ENCODE measurements at regions not wholly inside any gene's neighbourhood (a gene's known extent, or its start where the extent isn't known, plus 50 kb on each side); places are given as distances from the start of the nearest gene placed in this dataset.

DNA sequence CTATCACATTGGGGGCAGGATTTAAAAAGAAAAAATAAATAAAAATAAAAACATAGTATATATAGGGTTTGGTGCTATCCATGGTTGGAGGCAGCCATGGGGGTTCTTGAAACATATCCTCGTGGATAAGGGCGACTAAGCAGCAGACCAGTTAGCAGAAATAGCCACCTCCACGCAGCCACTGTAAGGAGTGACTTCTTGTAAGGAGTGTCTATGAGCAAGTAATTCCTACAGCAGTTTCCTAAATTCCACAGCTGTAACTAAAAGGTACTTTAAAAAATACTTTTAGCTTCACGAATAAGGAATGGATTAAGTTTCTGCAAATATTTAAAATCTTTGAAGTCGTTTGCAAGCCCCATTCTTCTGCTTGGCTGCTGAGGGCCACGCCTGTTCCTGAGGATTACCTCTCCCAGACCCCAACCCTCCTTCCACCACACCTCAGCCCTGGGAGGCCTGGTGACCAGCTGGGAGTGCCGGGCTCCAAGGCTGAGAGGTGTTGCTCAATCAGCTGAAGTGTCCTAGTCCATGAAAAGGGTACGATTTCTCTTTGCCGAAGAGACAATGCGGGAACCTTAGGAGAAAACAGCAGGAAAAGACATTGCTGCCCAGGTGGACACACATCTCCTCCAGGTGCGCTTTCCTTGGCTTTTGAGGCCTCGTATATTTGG lies 115.3 kb downstream of the ADSS2 start:
- no peaks in the 10 kb centered on the region for H3K36me3 ChIP-seq
- intact Hi-C loops (cut with DNase I), result no loop called here
- H3K9me3 ChIP-seq, result no peaks in the 10 kb centered on the region

DNA sequence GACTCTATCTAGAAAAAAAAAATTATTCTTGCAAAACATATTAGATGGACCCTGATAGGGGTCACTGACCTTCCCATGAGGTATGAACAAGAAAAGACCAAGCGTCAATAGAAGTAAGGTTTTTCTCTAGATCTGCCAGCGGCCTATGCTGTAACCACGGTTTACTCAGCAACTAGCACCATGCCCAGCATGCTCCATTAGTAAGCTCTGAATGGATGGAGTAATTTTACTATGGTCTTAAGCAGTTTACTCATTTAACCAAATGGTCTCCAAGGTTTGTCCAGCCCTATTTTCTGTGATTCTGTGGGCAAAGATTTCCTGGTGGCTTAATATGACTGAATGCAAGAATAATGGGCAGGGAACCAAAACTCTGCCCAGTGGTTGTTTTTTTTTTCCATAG lies 113.9 kb downstream of the ADSS2 start:
- Histone ChIP-seq H3K9me3 (no peaks in the 10 kb centered on the region), H3K27ac (replicated peaks in 1 of 4) (no peak overlapping the region), H3K4me1 (no peaks in the 10 kb centered on the region), H3K36me3 (no peaks in the 10 kb centered on the region), H3K4me3 (no peak overlapping the region), H3K27me3 (no peaks in the 10 kb centered on the region)
- 100% methylated on average over 3 of the region's 3 CpGs for WGBS
- TF ChIP-seq EP300 (IDR thresholded peaks at IDR 0.05) (no peak), POLR2A (IDR thresholded peaks at IDR 0.05; ENCODE audit: low read depth) (no peak), POLR2AphosphoS5 (IDR thresholded peaks at IDR 0.05) (no peak)
- TF ChIP-seq, protein P1, sequence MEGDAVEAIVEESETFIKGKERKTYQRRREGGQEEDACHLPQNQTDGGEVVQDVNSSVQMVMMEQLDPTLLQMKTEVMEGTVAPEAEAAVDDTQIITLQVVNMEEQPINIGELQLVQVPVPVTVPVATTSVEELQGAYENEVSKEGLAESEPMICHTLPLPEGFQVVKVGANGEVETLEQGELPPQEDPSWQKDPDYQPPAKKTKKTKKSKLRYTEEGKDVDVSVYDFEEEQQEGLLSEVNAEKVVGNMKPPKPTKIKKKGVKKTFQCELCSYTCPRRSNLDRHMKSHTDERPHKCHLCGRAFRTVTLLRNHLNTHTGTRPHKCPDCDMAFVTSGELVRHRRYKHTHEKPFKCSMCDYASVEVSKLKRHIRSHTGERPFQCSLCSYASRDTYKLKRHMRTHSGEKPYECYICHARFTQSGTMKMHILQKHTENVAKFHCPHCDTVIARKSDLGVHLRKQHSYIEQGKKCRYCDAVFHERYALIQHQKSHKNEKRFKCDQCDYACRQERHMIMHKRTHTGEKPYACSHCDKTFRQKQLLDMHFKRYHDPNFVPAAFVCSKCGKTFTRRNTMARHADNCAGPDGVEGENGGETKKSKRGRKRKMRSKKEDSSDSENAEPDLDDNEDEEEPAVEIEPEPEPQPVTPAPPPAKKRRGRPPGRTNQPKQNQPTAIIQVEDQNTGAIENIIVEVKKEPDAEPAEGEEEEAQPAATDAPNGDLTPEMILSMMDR (IDR thresholded peaks at IDR 0.05), result no peak
- DNase-seq (ENCODE audit: extremely low spot score), result no peak
- intact Hi-C loops (cut with DNase I), result no loop called here

More for the DNA sequence above, 115.3 kb downstream of the ADSS2 start:
- WGBS, result 88% methylated on average over 12 of the region's 12 CpGs
- no peaks in the 10 kb centered on the region for H3K27me3 ChIP-seq
- TF ChIP-seq EP300 (IDR thresholded peaks at IDR 0.05), result no peak
- TF ChIP-seq POLR2A (IDR thresholded peaks at IDR 0.05; ENCODE audit: low read depth), result no peak
- TF ChIP-seq POLR2AphosphoS5 (IDR thresholded peaks at IDR 0.05), result no peak
- TF ChIP-seq, protein P1 (IDR thresholded peaks at IDR 0.05), result no peak
- no peak overlapping the region for H3K4me3 ChIP-seq
- DNase-seq (ENCODE audit: extremely low spot score), result no peak
- H3K4me1 ChIP-seq, result no peaks in the 10 kb centered on the region
- no peak overlapping the region for H3K27ac ChIP-seq (replicated peaks in 1 of 4)

DNA sequence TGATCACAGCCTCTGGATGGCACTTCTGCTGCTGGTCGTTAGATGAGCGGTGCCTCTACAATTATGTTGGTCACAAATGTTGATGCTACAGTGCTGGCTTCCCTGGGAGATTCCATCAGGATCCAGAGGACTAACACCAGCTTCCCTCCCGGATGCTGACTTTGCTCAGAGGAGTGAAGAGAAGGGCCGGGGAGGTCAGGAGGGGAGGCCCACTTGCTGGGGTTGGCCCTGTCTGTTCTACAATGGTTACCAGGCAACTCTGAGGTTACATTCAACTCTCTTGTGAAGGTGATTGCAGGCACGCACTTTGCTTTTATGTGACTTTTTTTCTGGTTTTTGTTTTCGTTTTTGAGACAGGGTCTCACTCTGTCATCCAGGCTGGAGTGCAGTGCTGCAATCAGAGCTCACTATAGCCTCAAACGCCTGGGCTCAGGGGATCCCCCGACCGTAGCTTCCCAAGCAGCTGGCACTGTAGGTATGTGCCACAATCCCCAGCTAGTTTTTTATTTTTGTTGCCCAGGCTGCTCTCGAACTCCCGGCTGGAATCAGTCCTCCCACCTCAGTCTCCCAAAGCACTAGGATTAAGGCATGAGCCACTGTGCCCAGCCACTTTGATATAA lies 112.5 kb downstream of the ADSS2 start:
- Histone ChIP-seq H3K27me3 (no peaks in the 10 kb centered on the region), H3K36me3 (no peaks in the 10 kb centered on the region), H3K4me1 (no peaks in the 10 kb centered on the region), H3K27ac (replicated peaks in 1 of 4) (no peak overlapping the region), H3K9me3 (no peaks in the 10 kb centered on the region), H3K4me3 (no peak overlapping the region)
- 91% methylated on average over 11 of the region's 11 CpGs for WGBS
- intact Hi-C loops (cut with DNase I), result no loop called here
- DNase-seq (ENCODE audit: extremely low spot score), result no peak
- TF ChIP-seq, protein P1 (IDR thresholded peaks at IDR 0.05), result no peak
- no peak for TF ChIP-seq EP300 (IDR thresholded peaks at IDR 0.05)

DNA sequence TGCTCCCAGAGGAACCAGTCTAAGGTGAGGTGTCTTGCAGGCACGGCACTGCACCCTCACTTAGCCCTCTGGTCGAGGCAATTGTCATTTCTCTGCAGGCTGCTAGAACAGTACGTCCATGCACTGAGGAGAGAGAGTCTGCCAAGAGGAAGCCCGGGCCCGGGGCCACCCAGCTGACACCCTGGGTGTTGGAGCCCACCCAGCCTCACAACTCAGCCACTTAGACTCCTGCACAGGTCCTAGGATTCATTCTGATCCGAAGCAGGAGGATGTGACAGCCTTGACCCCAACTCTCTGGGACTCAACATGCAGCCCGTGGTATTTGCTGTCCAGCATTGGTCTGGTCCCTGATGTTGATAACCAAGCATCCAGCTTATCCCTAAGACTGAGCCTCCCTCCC lies 111.9 kb downstream of the ADSS2 start:
- Histone ChIP-seq H3K4me3 (no peak overlapping the region), H3K27me3 (no peaks in the 10 kb centered on the region), H3K9me3 (no peaks in the 10 kb centered on the region), H3K36me3 (no peaks in the 10 kb centered on the region), H3K27ac (replicated peaks in 1 of 4) (no peak overlapping the region), H3K4me1 (no peaks in the 10 kb centered on the region)
- no peak for DNase-seq (ENCODE audit: extremely low spot score)
- WGBS, result 86% methylated on average over 4 of the region's 7 CpGs
- TF ChIP-seq, protein P1 (IDR thresholded peaks at IDR 0.05), result no peak
- TF ChIP-seq EP300 (IDR thresholded peaks at IDR 0.05) (no peak), POLR2AphosphoS5 (IDR thresholded peaks at IDR 0.05) (no peak), POLR2A (IDR thresholded peaks at IDR 0.05; ENCODE audit: low read depth) (no peak)
- intact Hi-C loops (cut with DNase I), result no loop called here

DNA sequence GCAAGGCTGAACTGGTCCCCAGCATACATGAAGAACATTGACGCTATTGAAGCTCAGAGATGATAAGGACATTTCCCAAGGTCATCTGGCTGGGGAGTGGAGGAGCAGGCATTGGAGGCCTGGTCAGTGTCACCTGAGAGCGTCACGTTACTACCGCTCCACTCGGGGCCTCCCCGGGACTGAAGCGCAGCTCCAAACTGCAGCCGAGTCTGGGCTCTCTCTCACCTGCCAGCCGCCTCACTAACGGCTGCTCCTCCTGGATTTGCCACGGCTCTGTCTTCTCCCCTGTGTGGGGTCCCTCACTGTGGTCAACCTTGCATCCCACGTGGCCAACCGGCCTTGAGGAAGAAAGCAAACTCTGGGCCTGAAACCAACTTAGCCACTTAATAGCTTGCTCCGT lies 111.3 kb downstream of the ADSS2 start:
- H3K27me3 ChIP-seq, result no peaks in the 10 kb centered on the region
- DNase-seq (ENCODE audit: extremely low spot score), result no peak
- TF ChIP-seq EP300 (IDR thresholded peaks at IDR 0.05) (no peak), POLR2A (IDR thresholded peaks at IDR 0.05; ENCODE audit: low read depth) (no peak), POLR2AphosphoS5 (IDR thresholded peaks at IDR 0.05) (no peak)
- H3K27ac ChIP-seq (replicated peaks in 1 of 4), result no peak overlapping the region
- no peaks in the 10 kb centered on the region for H3K9me3 ChIP-seq
- H3K36me3 ChIP-seq, result no peaks in the 10 kb centered on the region
- intact Hi-C loops (cut with DNase I), result no loop called here
- 79% methylated on average over 7 of the region's 14 CpGs for WGBS
- no peaks in the 10 kb centered on the region for H3K4me1 ChIP-seq
- H3K4me3 ChIP-seq, result no peak overlapping the region

Measured in esophagus muscularis mucosa (tissue), 4 donors.